ENCODE measurements at regions not wholly inside any gene's neighbourhood (a gene's known extent, or its start where the extent isn't known, plus 50 kb on each side); places are given as distances from the start of the nearest gene placed in this dataset.
"Not testable (repeated sequence)": the region's sequence is repeated elsewhere in the genome, so short reads cannot be mapped to it uniquely, and the experiment has no call there.

GRCh38 chr11:15675683-15676082 lies 561.0 kb downstream of the INSC start:
- Histone ChIP-seq H3K4me1 (replicated peaks) (no peaks in the 10 kb centered on the region), H3K36me3 (no peaks in the 10 kb centered on the region), H3K9me3 (no peaks in the 10 kb centered on the region), H3K27ac (no peak overlapping the region), H3K27me3 (replicated peaks; ENCODE audit: insufficient read depth) (no peaks in the 10 kb centered on the region), H3K4me3 (no peak overlapping the region)
- WGBS = 73% methylated on average over 1 of the region's 1 CpG
- intact Hi-C loops (cut with DNase I) = no loop called here
- DNase-seq (ENCODE audit: low spot score) = no peak
- TF ChIP-seq POLR2AphosphoS5 (IDR thresholded peaks at IDR 0.05) (no peak), CTCF (IDR thresholded peaks at IDR 0.05) (no peak), POLR2A (IDR thresholded peaks at IDR 0.05) (no peak)

GRCh38 chr11:15677181-15677580 lies 562.5 kb downstream of the INSC start:
- H3K4me1 ChIP-seq (replicated peaks) = no peaks in the 10 kb centered on the region
- no peaks in the 10 kb centered on the region for H3K36me3 ChIP-seq
- 91% methylated on average over 1 of the region's 1 CpG for WGBS
- DNase-seq (ENCODE audit: low spot score) = no peak
- H3K4me3 ChIP-seq = no peak overlapping the region
- no peaks in the 10 kb centered on the region for H3K9me3 ChIP-seq
- no peak overlapping the region for H3K27ac ChIP-seq
- no peaks in the 10 kb centered on the region for H3K27me3 ChIP-seq (replicated peaks; ENCODE audit: insufficient read depth)
- TF ChIP-seq CTCF (IDR thresholded peaks at IDR 0.05) (no peak), POLR2AphosphoS5 (IDR thresholded peaks at IDR 0.05) (no peak), POLR2A (IDR thresholded peaks at IDR 0.05) (no peak)
- intact Hi-C loops (cut with DNase I) = no loop called here

GRCh38 chr11:15683528-15683927 lies 568.8 kb downstream of the INSC start:
- no peak overlapping the region for H3K27ac ChIP-seq
- H3K4me1 ChIP-seq (replicated peaks) = no peaks in the 10 kb centered on the region
- no peaks in the 10 kb centered on the region for H3K36me3 ChIP-seq
- no peak for DNase-seq (ENCODE audit: low spot score)
- intact Hi-C loops (cut with DNase I) = no loop called here
- TF ChIP-seq POLR2AphosphoS5 (IDR thresholded peaks at IDR 0.05) (no peak), CTCF (IDR thresholded peaks at IDR 0.05) (no peak), POLR2A (IDR thresholded peaks at IDR 0.05) (no peak)
- no peaks in the 10 kb centered on the region for H3K27me3 ChIP-seq (replicated peaks; ENCODE audit: insufficient read depth)
- H3K4me3 ChIP-seq = no peak overlapping the region
- H3K9me3 ChIP-seq = no peaks in the 10 kb centered on the region

- intact Hi-C loops (cut with DNase I) = no loop called here
- Histone ChIP-seq H3K4me1 (replicated peaks) (no peaks in the 10 kb centered on the region), H3K9me3 (no peaks in the 10 kb centered on the region), H3K36me3 (no peaks in the 10 kb centered on the region), H3K27ac (no peak overlapping the region), H3K4me3 (no peak overlapping the region), H3K27me3 (replicated peaks; ENCODE audit: insufficient read depth) (no peaks in the 10 kb centered on the region)
- no peak for TF ChIP-seq CTCF (IDR thresholded peaks at IDR 0.05)
- no peak for TF ChIP-seq POLR2AphosphoS5 (IDR thresholded peaks at IDR 0.05)
- no peak for TF ChIP-seq POLR2A (IDR thresholded peaks at IDR 0.05)
- WGBS = 72% methylated on average over 3 of the region's 3 CpGs
- DNase-seq (ENCODE audit: low spot score) = no peak
Observed at GRCh38 chr11:15685306-15685705, 570.6 kb downstream of the INSC start.

- H3K27ac ChIP-seq; H3K9me3 ChIP-seq; DNase-seq (ENCODE audit: low spot score); H3K27me3 ChIP-seq (replicated peaks; ENCODE audit: insufficient read depth); H3K4me3 ChIP-seq; H3K4me1 ChIP-seq (replicated peaks); H3K36me3 ChIP-seq; intact Hi-C loops (cut with DNase I): not testable (repeated sequence)
- WGBS = 90% methylated on average over 10 of the region's 16 CpGs
Observed at GRCh38 chr11:15686259-15686658, 571.5 kb downstream of the INSC start.
